Astrocyte (in vitro differentiated cells and primary cell): ENCODE measurements at regions not wholly inside any gene's neighbourhood (a gene's known extent, or its start where the extent isn't known, plus 50 kb on each side); places are given as distances from the start of the nearest gene placed in this dataset.
"Not testable (repeated sequence)": the region's sequence is repeated elsewhere in the genome, so short reads cannot be mapped to it uniquely, and the experiment has no call there.

Experiments used
- DNase-seq: peaks from one replicate; pipeline ENCODE4 v3.0.0-alpha.2; 2010; ENCODE audit warnings: low read depth
- FAIRE-seq: peaks from 2 replicates; lab custom pipeline; 2011; peaks lifted over from hg19 to GRCh38; lab: Jason Lieb, UNC
- H2AFZ ChIP-seq: 2 replicates; pipeline ENCODE4 v1.6.0; 2012; ENCODE audit warnings: low read depth, low read length, inconsistent platforms
- H3K27ac ChIP-seq: 2 replicates; pipeline ENCODE4 v1.5.1; 2011; ENCODE audit warnings: low read depth, low read length, inconsistent platforms
- H3K27me3 ChIP-seq: 2 replicates; pipeline ENCODE4 v1.6.0; 2011; ENCODE audit warnings: low read length, inconsistent platforms; ENCODE audit not compliant: insufficient read depth
- H3K36me3 ChIP-seq: 2 replicates; pipeline ENCODE4 v1.5.1; 2011; ENCODE audit warnings: low read length, inconsistent platforms; ENCODE audit not compliant: insufficient read depth
- H3K4me1 ChIP-seq: 2 replicates; pipeline ENCODE4 v1.5.1; 2011; ENCODE audit warnings: low read length, inconsistent platforms; ENCODE audit not compliant: insufficient read depth
- H3K4me2 ChIP-seq: 2 replicates; pipeline ENCODE4 v1.6.0; 2012; ENCODE audit warnings: low read length, inconsistent platforms
- H3K4me3 ChIP-seq: 2 replicates; pipeline ENCODE4 v1.5.1; 2011; ENCODE audit warnings: low read depth, mild to moderate bottlenecking, low read length, inconsistent platforms; ENCODE audit not compliant: insufficient read depth
- H3K79me2 ChIP-seq: 2 replicates; pipeline ENCODE4 v1.6.0; 2012; ENCODE audit warnings: mild to moderate bottlenecking, low read length, inconsistent platforms; ENCODE audit not compliant: insufficient read depth
- H3K9ac ChIP-seq: 2 replicates; pipeline ENCODE4 v1.6.0; 2012; ENCODE audit warnings: mild to moderate bottlenecking, low read length, inconsistent platforms
- H3K9me3 ChIP-seq: 2 replicates; pipeline ENCODE4 v1.5.1; 2012; ENCODE audit warnings: low read depth, mild to moderate bottlenecking, low read length, inconsistent platforms; ENCODE audit not compliant: insufficient read depth
- H4K20me1 ChIP-seq: 2 replicates; pipeline ENCODE4 v1.6.0; 2012; ENCODE audit warnings: low read length, inconsistent platforms; ENCODE audit not compliant: insufficient read depth
- H3K27ac Mint-ChIP-seq: one replicate; pipeline ENCODE4 v1.8.0; 2021; ENCODE audit warnings: mild to moderate bottlenecking, mixed read lengths; ENCODE audit not compliant: unreplicated experiment
- H3K27me3 Mint-ChIP-seq: one replicate; pipeline ENCODE4 v1.8.0; 2021; ENCODE audit warnings: low read depth, mixed read lengths; ENCODE audit not compliant: unreplicated experiment
- H3K36me3 Mint-ChIP-seq: one replicate; pipeline ENCODE4 v1.8.0; 2021; ENCODE audit warnings: low read depth, mixed read lengths; ENCODE audit not compliant: unreplicated experiment
- H3K4me1 Mint-ChIP-seq: one replicate; pipeline ENCODE4 v1.8.0; 2021; ENCODE audit warnings: low read depth, mixed read lengths; ENCODE audit not compliant: unreplicated experiment
- H3K4me3 Mint-ChIP-seq: one replicate; pipeline ENCODE4 v1.8.0; 2021; ENCODE audit warnings: mild to moderate bottlenecking, moderate library complexity, mixed read lengths; ENCODE audit not compliant: unreplicated experiment
- H3K9me3 Mint-ChIP-seq: one replicate; pipeline ENCODE4 v1.8.0; 2021; ENCODE audit warnings: mild to moderate bottlenecking, mixed read lengths; ENCODE audit not compliant: unreplicated experiment
- CTCF ChIP-seq: IDR thresholded peaks from 2 replicates; pipeline ENCODE4 v1.5.1; 2011; ENCODE audit warnings: low read depth, mild to moderate bottlenecking, inconsistent platforms, low read length, moderate library complexity; ENCODE audit not compliant: insufficient read depth
- EZH2 ChIP-seq: IDR thresholded peaks from 2 replicates; pipeline ENCODE4 v1.6.1; 2012; ENCODE audit warnings: mild to moderate bottlenecking, low read length, inconsistent platforms; ENCODE audit not compliant: insufficient read depth

- H3K9ac ChIP-seq, result peak overlapping the region; percentile 5
- H3K36me3 ChIP-seq, result no peaks in the 10 kb centered on the region
- DNase-seq (peak; percentile 16), FAIRE-seq (no peak)
- H3K27me3 ChIP-seq, result no peaks in the 10 kb centered on the region
- peaks cover 10% of the 10 kb centered on the region for H3K4me1 ChIP-seq
- Mint-ChIP-seq H3K27ac (peak overlapping the region; percentile 91), H3K27me3 (no peaks in the 10 kb centered on the region), H3K4me3 (no peak overlapping the region), H3K9me3 (peaks cover 6% of the 10 kb centered on the region), H3K4me1 (peaks cover 7% of the 10 kb centered on the region), H3K36me3 (no peaks in the 10 kb centered on the region)
- no peaks in the 10 kb centered on the region for H4K20me1 ChIP-seq
- TF ChIP-seq EZH2, result no peak
- no peak for TF ChIP-seq CTCF
- H3K9me3 ChIP-seq, result no peaks in the 10 kb centered on the region
- peak overlapping the region; percentile 62 for H2AFZ ChIP-seq
- no peak overlapping the region for H3K4me3 ChIP-seq
- H3K4me2 ChIP-seq, result no peak overlapping the region
- H3K79me2 ChIP-seq, result no peaks in the 10 kb centered on the region
- peak overlapping the region; percentile 69 for H3K27ac ChIP-seq
Observed at GRCh38 chr7:124246262-124246863, 213.5 kb upstream of the TMEM229A start.

- H3K9me3 Mint-ChIP-seq, H3K79me2 ChIP-seq, H3K27ac ChIP-seq, DNase-seq, H3K27me3 Mint-ChIP-seq, H2AFZ ChIP-seq, H3K4me3 ChIP-seq, H3K27ac Mint-ChIP-seq, H3K36me3 ChIP-seq, H3K27me3 ChIP-seq, H3K4me3 Mint-ChIP-seq, H3K9me3 ChIP-seq, H3K9ac ChIP-seq, H3K4me1 Mint-ChIP-seq, FAIRE-seq, H3K4me2 ChIP-seq, H4K20me1 ChIP-seq, H3K36me3 Mint-ChIP-seq, H3K4me1 ChIP-seq: not testable (repeated sequence)
Observed at GRCh38 chr7:124244469-124244868, 211.6 kb upstream of the TMEM229A start.

GRCh38 chr7:124219681-124220080 is 186.8 kb upstream of the TMEM229A start:
- no peaks in the 10 kb centered on the region for H3K4me1 ChIP-seq
- H3K27ac ChIP-seq, result no peak overlapping the region
- H2AFZ ChIP-seq, result no peak overlapping the region
- H3K4me3 ChIP-seq, result no peak overlapping the region
- H3K4me2 ChIP-seq, result no peak overlapping the region
- H3K79me2 ChIP-seq, result no peaks in the 10 kb centered on the region
- peaks cover 2% of the 10 kb centered on the region for H3K27me3 ChIP-seq
- Mint-ChIP-seq H3K4me3 (no peak overlapping the region), H3K4me1 (no peaks in the 10 kb centered on the region), H3K27me3 (no peaks in the 10 kb centered on the region), H3K27ac (no peak overlapping the region), H3K9me3 (peaks cover 15% of the 10 kb centered on the region), H3K36me3 (no peaks in the 10 kb centered on the region)
- TF ChIP-seq EZH2, result no peak
- TF ChIP-seq CTCF, result no peak
- no peaks in the 10 kb centered on the region for H4K20me1 ChIP-seq
- no peaks in the 10 kb centered on the region for H3K36me3 ChIP-seq
- DNase-seq, result no peak
- peaks cover 4% of the 10 kb centered on the region for H3K9me3 ChIP-seq
- H3K9ac ChIP-seq, result no peak overlapping the region
- FAIRE-seq, result no peak
